Thyroid gland (tissue), 4 donors: ENCODE measurements at regions not wholly inside any gene's neighbourhood (a gene's known extent, or its start where the extent isn't known, plus 50 kb on each side); places are given as distances from the start of the nearest gene placed in this dataset.

Source experiments
- POLR2A ChIP-seq, 2 donors: fragments of 450-650 bp; IDR thresholded peaks; one replicate each; pipeline ENCODE4 v1.6.1; 2017; ENCODE audit warnings: antibody characterized with exemption in 2 of 2, mild to moderate bottlenecking in 2 of 2, moderate library complexity in 1 of 2
- TF ChIP-seq, protein P1 (sequence below), 6 experiments: fragments of 200-600 bp in 3 of 6; fragments of 450-650 bp in 3 of 6; sonication (generic) in 3 of 6; IDR thresholded peaks; one replicate each; pipeline ENCODE4 v1.5.1; 2016 to 2019; ENCODE audit warnings: antibody characterized with exemption in 6 of 6, mild to moderate bottlenecking in 2 of 6, inconsistent platforms in 1 of 6, moderate library complexity in 1 of 6

DNA sequence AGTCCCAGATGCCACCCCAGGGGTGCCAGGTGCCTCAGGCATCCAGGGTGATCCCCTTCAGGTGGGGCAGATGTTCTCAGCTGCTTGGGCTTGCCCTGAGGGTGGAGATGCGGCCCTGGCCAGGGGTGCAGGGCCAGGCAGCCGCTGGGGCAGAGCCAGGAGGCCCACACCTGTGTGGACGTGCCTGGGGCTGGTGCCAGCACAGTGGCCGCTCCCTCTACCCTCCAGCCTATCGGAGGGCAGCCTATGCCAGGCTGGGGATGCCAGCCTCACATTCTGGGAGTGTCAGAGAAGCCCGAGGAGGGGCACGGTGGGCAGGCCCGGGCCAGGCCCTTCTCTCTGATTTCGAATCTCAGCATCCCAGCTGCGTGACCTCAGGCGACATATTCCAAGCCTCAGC is 96.5 kb upstream of the WNT4 start:
- TF ChIP-seq, protein P1, sequence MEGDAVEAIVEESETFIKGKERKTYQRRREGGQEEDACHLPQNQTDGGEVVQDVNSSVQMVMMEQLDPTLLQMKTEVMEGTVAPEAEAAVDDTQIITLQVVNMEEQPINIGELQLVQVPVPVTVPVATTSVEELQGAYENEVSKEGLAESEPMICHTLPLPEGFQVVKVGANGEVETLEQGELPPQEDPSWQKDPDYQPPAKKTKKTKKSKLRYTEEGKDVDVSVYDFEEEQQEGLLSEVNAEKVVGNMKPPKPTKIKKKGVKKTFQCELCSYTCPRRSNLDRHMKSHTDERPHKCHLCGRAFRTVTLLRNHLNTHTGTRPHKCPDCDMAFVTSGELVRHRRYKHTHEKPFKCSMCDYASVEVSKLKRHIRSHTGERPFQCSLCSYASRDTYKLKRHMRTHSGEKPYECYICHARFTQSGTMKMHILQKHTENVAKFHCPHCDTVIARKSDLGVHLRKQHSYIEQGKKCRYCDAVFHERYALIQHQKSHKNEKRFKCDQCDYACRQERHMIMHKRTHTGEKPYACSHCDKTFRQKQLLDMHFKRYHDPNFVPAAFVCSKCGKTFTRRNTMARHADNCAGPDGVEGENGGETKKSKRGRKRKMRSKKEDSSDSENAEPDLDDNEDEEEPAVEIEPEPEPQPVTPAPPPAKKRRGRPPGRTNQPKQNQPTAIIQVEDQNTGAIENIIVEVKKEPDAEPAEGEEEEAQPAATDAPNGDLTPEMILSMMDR (IDR thresholded peaks at IDR 0.05) = no peak
- no peak for TF ChIP-seq POLR2A (IDR thresholded peaks at IDR 0.05)
